GM18505 (cell line): ENCODE measurements at regions not wholly inside any gene's neighbourhood (a gene's known extent, or its start where the extent isn't known, plus 50 kb on each side); places are given as distances from the start of the nearest gene placed in this dataset.

Experiments
- ATAC-seq: cut with Tn5 transposase; IDR thresholded peaks from one replicate; pipeline ENCODE4 v1.9.1; 2021; ENCODE audit not compliant: unreplicated experiment
- POLR2A ChIP-seq: IDR thresholded peaks from 4 replicates; pipeline ENCODE4 v1.6.1; 2011; ENCODE audit warnings: borderline replicate concordance; ENCODE audit not compliant: insufficient read depth, insufficient read length; ENCODE audit errors: extremely low read depth

DNA sequence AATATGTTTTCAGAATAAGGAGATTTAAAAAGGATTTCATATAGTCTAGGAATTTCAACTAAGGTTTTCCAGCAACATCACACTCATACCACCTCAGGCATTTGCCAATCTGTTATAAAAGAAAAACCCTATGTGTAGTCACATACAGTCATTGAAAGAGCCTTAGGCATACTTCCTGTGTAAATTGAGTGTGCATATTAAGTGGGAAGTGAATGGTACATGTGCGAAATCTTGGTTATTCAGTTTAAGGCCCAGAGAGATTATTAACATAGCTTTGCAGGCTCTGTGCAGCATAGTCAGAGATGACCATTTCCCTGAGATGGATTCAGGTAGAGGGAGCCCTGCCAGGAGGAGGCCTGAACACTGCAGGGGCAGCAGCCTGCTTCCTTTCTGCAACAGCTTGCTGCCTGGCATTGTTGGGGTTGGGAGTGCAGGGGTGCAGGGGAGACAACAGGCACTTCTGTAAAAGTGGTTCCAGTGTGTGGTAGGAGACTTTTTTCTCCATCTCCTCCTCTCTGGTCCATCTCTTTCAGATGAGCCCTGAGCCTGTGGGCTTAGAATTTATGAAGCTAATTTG lies 100.1 kb upstream of the OSR1 start:
- no peak for TF ChIP-seq POLR2A

GRCh38 chr2:19457809-19458208 lies 99.4 kb upstream of the OSR1 start:
- TF ChIP-seq POLR2A, result no peak
- no peak for ATAC-seq

More for the DNA sequence above, 100.1 kb upstream of the OSR1 start:
- ATAC-seq, result no peak

- no peak for TF ChIP-seq POLR2A
- ATAC-seq, result no peak
Observed at GRCh38 chr2:19456705-19457309, 98.4 kb upstream of the OSR1 start.

GRCh38 chr2:19454125-19454524 lies 95.7 kb upstream of the OSR1 start:
- TF ChIP-seq POLR2A, result no peak
- ATAC-seq, result no peak

DNA sequence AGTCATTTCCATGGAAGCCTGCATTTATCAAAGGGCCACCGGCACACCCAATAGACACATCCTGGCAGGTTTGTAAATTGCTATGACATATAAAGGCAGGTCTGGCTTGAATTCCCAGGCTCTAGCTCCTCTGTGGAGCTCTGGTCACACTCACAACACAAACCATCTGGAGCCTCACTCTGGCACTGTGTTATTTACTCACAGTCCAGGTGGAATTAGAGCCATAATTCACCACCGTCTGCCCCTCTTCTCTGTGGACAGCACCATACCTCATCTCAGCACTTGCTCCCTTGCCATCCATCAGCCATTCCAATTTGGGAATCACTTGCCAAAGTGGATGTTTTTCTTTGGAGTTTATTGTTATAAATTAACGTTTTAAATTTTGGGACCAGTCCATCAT lies 84.3 kb upstream of the OSR1 start:
- no peak for TF ChIP-seq POLR2A
- ATAC-seq, result no peak

- TF ChIP-seq POLR2A, result no peak
Observed at GRCh38 chr2:19439081-19439480, 80.7 kb upstream of the OSR1 start.

GRCh38 chr2:19435815-19436214 lies 77.4 kb upstream of the OSR1 start:
- no peak for ATAC-seq
- no peak for TF ChIP-seq POLR2A

More at GRCh38 chr2:19439081-19439480, 80.7 kb upstream of the OSR1 start:
- no peak for ATAC-seq

DNA sequence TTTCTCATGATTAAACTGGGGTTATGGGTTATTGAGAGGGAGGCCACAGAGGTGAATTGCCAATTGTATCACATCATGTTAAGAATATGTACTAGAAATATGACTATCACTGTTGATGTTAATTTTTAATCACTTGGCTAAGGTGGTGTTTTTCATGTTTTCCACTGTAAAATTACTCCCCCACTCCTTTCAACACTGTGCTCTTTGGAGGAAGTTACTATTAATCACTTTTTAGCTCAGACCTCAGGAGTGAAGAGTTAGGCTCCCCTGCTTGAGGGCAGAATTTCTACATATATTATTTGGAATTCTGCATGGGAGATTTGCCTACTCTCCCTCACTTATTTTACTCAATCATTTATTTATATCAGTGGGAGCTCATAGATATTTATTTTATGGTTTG lies 76.0 kb upstream of the OSR1 start:
- ATAC-seq, result no peak
- no peak for TF ChIP-seq POLR2A

GRCh38 chr2:19426941-19427340 lies 68.5 kb upstream of the OSR1 start:
- no peak for TF ChIP-seq POLR2A
- ATAC-seq, result no peak

- ATAC-seq, result no peak
- TF ChIP-seq POLR2A, result no peak
Observed at GRCh38 chr2:19426144-19426543, 67.7 kb upstream of the OSR1 start.

DNA sequence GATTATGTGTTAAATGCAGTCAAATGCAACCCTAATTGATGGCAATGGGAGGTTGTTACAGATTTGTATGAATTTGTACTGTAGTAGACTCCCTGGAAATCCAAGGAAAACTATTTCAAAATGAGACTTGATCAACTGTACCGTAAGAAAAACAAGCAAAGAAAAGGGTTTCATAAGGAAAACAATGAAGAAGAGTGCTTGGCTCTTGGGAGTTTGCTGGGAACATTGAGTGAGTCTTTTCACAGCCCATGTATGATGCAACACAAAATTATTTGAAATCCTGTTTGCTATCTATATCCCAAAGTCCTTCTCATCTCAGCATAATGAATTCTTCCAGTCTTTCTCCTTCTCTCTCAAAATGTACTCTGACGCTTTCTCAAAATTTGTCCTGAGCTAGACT lies 67.0 kb upstream of the OSR1 start:
- ATAC-seq, result no peak
- no peak for TF ChIP-seq POLR2A

DNA sequence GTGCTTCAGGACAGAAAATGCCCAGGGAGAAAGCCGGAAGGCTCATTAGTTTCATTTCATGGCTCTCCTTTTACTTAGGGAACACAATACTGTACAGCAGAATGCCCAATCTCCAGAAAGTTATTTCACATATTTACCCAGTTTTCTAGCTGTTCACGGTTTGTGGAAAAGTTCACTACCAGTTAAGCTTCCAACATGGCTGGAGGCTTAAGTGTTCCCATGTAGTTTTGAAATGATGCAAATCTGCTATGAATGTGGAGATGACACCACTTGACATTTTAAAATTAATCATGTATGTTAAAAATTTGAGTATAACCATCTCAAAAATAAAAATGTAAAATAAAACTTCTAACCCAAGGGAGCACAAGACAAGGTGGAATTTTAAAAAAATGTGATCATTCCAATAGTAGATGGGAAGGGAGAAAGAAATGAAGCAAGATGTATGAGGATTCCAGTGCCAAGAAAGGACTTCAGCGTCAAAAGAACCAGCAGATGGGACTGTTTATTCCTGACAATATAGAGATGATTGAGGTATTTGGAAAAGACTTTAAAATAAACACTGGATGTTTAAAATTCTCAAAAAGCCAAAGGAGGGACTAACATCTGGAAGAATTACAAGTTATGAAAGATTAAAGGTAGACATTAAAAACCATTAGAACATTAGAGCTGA lies 60.9 kb upstream of the OSR1 start:
- no peak for TF ChIP-seq POLR2A
- ATAC-seq, result no peak

GRCh38 chr2:19416784-19417684 lies 58.6 kb upstream of the OSR1 start:
- TF ChIP-seq POLR2A, result no peak
- no peak for ATAC-seq

DNA sequence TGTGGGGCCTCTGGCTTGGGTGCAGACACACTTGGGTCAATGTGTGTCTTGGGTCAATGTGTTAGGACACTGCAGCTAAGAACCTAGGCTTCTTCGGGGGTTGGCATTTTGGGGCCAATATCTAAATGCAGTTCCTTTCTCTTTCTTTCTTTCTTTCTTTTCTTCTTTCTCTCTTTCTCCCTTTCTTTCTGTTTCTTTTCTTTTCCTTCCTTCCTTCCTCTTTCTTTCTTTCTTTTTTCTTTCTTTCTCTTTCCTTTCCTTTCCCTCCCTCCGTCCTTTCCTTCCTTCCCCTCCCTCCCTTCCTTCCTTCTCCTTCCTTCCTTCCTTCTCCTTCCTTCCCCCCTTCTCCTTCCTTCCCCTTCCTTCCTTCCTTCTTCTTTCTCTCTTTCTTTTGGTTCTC lies 57.7 kb upstream of the OSR1 start:
- ATAC-seq, result no peak
- no peak for TF ChIP-seq POLR2A

DNA sequence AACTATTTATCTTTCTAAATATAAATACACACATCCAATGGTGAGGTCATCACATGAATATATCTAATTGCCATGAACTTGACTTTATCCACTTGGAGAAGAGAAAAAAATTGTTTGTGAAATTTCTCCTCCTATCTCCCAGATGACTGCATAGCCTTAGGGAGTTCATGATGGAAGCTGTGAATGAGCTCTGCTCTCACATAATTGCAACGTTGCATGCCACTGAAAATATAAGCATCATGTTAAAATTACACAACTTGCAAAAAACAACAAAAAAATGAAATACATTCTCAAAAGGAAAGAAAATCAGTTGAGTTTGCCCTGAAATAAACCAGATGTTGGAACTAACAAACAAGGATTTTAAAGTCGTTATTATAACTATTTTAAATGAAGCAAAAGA lies 50.6 kb upstream of the OSR1 start:
- no peak for ATAC-seq
- no peak for TF ChIP-seq POLR2A
